NCI-H510A treated with DMSO at 0.1 percent for 48 hours (cell line): ENCODE measurements at regions not wholly inside any gene's neighbourhood (a gene's known extent, or its start where the extent isn't known, plus 50 kb on each side); places are given as distances from the start of the nearest gene placed in this dataset.
"Not testable (repeated sequence)": the region's sequence is repeated elsewhere in the genome, so short reads cannot be mapped to it uniquely, and the experiment has no call there.

ENCODE experiments used
- DNase-seq: peaks from one replicate; lab custom pipeline; 2025; lab: John Stamatoyannopoulos, UW

DNA sequence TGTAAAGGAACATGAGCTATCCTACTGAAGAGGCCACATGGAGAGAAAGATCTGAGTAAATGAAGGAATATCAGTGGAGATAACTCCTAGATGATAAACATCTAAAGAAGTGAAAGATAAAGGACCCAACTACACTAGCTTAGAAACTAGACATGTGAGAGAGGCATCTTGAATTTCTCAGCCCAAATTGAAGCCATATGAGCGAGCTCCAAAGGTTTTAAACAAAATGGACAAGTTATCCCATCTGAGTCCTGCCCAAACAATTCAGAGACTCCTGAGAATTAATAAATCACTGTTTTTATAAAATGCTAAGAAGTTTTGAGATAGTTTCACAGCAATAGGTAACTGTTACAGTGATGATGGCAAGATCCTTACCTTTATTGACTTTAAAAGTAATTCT, 438.9 kb downstream of the NAV3 start:
- DNase-seq = no peak

DNA sequence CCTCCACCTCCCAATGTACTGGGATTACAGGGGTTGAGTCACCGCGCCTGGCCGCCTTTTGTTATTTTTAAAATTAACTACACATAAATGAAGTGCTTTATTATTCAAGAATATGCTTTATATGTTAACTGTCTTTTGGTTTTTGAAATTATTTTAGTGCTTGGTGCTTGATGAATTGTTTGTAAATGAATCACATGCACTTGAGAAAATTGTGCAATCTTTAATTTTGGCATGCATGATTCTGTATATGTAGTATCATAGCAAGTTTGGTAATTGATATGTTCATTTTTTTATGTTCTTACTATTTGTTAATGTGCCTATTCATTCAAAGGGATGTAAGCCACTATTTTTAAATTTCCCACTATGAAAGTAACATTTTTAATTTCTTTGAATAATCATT, 440.9 kb downstream of the NAV3 start:
- no peak for DNase-seq

DNA sequence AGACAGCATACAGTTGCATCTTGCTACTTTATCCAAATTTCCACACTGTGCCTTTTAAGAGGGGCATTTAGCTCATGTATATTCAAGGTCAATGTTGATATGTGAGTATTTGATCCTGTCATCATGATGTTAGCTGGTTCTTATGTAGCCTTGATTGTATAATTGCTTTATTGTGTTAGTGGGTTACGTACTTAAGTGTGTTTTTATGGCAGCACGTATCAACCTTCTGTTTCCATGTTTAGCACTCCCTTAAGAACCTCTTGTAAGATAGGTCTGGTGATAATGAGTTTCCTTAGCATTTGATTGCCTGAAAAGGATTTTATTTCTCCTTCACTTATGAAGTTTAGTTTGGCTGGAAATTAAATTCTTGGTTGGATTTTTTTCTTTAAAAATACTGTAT, 445.2 kb downstream of the NAV3 start:
- DNase-seq = no peak

DNA sequence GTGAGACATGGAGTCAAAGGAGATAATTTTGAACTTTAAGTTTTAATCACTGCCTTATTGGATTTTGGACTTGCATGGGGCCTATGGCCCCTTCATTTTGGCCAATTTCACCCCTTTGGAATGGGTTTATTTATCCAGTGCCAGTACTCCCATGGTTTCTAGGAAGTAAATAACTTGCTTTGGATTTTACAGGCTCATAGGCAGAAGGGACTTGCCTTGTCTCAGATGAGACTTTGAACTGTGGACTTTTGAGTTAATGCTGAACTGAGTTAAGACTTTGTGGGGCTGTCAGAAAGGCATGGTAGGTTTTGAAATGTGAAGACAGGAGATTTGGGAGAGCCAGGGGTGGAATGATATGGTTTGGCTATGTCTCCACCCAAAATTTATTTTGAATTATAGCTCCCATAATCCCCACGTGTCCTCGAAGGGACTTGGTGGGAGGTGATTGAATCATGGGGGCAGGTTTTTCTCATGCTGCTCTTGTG, 448.1 kb downstream of the NAV3 start:
- no peak for DNase-seq

DNA sequence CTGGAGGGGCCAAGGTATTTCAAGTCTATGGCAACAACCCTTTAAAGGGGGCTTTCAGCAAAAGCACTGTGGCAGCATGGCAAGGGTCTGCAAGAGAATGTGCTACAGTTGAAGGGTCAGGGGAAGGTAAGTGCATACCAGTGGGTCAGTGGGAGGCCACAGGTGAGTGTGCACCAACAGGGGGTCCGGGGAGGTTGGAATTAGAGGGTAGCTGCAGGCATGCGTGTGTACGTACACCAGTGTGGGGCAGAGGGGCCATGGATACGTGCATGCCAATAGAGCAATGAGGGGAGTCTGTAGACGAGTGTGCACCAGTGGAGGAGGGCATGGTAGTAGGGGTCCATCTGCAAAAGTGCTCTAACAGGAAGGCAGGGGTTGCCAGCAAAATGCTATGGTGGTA, 448.9 kb downstream of the NAV3 start:
- DNase-seq = no peak

DNA sequence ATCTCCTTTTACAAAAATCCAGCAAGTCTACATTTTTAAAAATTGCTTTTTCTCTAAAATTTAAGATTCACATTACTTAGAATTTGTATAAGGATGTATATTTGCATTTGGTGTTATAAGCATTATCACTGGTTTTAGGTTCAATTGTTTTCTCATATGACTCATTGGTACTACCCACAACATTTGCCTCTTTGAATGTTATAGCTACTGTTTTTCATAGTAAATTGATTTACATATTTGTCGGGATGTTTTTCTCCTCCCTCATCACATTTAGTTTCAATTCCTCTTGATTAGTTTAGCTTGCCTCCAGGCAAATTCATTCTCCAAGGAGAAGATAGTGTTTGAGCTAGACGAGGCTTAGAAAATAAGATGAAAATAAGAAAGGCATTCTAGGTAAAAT, 450.4 kb downstream of the NAV3 start:
- not testable (repeated sequence) for DNase-seq

DNA sequence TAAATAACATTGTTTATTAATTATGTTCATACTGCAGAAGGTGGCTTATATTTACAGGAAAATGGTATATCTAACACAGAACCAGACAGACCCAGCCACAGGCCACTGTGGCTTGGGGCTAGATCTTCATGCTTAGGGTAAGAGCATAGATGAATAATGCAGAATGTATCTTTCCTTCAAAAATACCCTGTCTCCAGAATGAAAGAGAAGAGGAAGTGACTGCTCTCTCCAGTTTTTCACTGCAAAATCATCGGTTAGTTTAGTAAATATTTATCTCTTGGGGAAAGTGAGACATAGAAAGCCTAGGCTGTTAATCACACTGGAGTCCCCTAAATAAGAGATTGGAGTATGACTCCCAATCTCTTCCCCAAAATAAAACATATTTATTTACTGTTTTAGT, 453.7 kb downstream of the NAV3 start:
- no peak for DNase-seq

DNA sequence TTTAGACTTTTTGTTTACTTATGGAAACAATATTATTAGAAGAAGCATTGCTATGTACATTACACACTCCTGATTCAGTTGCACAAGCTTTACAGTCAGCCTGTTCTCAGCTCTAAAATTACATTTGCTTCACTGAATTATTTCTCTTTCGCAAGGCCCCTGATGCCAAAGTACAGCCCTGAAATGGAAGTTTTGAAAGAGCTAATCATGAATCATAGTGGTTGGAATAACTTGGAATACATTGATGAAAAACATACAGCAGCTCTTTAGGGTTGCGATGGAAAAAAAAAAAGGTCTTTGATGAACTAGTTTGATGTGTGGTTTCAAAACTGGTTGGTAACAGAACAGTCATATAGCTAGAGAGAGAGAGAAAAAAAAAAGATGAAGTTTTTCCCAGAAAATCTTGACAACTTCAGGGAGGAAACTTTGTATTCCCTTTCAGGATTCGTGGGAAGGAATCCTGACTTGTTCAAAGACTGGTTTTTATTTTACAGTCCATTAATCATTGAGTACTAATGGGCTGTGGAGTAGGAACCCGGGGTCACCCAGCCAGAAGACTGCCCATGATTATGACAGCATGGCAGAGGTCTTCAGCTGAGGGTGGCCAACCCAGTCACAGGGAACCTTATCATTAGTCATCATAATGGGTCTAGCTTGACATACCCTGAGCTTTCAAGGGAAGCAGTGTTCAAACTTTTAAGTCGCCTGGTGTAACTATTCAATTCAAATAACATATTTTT, 460.1 kb downstream of the NAV3 start:
- DNase-seq = no peak

DNA sequence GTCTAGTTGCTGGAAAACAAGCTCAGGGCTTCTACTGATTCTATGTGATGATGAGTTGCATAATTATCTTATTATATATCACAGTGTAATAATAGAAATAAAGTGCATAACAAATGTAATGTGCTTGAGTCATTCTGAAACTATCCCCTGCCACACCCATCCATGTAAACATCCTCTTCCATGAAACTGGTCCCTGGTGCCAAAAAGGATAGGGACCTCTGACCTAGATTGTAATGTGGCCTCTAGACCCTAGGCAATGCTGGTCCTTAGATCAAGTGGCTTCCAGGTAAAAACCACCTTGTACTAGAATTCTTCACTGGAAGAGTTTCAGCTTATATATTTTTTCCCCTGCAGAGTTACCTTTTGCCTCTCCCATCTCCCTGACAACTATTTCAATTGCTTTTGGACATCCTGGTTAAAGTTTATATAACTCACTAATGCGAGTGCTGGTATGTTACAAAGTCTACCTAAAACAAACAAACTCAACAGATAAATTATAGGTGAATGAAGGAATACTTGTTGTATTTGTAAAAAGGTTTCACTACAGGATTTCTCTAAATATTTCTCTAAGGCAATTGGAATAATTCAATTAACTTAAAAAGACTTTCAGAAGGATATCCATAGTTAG, 462.5 kb downstream of the NAV3 start:
- DNase-seq = no peak

DNA sequence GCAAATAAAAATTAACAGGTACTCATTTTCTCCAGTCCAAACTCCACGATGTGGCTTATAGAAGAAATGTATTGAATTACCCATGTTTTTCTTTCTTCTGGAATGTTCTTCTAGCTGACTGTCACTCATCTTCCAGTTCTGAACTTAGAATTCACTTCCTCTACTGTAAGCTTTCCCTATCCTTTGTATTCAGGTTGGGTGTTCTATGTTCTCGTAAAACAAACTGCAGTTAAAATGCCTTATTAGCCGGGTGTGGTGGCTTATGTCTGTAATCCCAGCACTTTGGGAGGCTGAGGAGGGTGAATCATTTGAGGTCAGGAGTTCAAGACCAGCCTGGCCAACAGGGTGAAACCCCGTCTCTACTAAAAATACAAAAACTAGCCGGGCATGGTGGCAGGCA, 470.6 kb downstream of the NAV3 start:
- not testable (repeated sequence) for DNase-seq

DNA sequence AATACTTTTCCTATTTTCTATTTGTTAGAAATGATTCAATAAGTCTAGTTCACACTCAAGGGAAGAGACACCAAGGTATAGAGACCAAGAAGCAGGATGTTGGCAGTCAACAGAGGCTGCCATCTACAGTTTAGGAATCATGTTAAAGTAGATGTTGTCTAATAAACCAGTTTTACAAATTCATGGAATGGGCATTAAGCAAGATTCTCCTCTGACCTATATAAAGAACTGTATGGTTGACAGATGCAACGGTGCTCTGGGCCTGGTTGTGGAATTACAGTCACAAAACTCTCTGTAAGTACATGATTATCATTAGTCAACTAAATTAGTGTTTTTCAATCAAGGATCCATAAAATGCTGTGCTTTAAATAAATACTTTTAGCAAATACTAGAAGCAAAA, 475.1 kb downstream of the NAV3 start:
- no peak for DNase-seq

DNA sequence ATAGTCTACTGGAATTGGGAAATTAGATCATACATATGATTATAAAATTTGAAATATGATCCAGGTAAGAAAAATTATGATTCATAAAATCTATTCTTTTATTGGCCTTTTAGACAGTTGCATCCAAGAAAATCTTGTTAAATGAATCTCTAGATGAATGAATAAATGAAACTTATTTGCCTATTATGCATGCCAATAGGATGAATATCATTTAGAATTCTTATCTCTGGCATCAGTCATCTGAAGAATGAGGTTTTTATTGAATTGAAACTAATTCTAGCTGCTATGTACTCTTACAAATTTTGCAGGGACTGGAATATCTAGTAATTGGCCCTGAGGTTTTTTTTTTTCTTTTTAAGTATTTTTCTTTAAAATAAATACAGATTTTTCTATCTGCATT, 475.5 kb downstream of the NAV3 start:
- DNase-seq = no peak

DNA sequence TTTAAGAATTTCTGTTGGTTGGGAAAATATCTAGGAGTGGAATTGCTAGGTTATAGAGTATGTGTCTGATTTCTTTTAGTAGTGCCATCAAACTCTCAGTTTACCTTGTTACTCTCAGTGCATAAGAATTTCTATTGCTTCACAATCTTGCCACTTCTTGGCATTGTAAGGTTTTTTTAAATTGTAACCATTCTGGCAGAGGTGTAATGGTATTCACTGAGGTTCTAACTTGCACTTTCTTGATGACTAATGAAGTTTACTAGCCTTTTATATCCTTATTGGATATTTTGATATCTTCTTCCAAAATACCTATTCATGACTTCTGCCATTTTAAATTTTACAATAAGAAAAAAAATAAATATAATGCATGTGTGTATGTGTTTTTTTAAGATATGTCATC, 478.0 kb downstream of the NAV3 start:
- no peak for DNase-seq

DNA sequence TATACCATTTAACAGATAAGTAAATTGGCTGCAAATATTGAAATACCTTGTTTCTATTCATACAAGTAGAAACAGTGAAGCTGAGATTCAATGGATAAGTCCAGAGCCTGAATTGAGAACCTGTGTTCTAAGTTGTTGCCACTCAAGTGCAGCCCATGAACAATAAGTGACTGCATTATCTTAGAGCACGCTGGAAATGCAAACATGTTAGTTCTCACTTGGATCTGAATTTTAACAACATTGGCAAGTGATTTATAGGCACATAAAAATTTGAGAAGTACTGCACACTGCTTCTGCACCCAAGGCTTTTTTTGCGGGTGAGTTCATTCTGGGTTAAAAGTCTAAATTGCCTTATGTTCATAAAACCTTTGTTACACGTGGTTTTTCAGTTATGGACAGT, 484.3 kb downstream of the NAV3 start:
- DNase-seq = peak; percentile 27

DNA sequence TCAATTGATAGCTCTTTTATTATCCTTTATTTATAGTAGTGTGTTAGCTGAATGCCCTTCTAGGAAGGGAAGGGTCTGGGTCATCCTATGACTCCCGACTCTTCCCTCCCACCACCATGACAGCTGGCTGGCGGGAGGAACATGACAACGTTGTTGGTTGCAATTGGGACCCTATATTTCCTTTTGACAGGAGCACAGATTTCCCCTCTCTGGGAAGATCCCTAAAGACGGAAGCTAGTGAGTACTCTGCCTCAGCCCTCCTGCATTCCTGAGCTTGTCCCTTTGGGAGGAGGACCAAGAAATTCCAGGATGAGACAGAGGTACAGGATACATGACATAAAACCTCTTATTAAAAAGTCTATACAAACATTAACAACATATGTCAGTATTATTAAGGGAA, 485.4 kb downstream of the NAV3 start:
- no peak for DNase-seq

DNA sequence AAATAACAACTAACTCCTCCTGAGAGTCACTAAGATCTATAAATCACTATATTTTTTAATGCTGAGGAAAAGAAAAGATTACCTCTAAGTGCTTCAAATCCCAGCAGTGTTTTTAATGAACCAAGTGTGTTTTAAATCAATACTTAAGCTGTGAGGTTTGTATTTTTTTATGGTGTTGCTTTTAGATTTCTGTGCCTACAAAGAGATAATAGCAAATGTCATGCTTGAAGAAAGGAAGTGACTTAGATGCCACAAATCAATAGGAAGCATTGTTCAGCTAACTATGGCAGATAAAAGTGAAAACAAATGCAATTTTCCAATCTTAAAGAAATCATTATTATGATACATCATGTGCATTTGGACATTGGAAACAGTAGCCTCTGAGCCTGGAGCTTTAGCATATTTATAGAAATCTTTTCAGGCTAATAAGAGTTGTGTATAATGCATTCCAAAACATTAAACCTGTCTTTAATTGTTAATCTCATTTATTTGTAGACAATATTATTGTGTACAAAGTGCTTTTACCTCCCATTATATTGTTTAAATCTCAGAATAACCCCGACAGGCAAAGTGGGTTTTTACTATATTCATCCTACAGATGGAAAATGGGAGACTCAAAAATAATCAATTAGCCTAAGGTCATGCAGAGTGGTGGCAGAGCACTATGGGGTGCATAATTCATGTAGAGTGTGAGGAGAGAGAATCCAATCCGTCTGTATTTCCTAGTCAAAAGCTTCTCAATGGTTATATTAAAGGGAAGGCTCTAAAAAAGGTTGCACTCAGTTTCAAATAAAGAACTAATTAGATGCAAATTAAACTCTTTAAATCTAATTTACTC, 486.2 kb downstream of the NAV3 start:
- DNase-seq = no peak

DNA sequence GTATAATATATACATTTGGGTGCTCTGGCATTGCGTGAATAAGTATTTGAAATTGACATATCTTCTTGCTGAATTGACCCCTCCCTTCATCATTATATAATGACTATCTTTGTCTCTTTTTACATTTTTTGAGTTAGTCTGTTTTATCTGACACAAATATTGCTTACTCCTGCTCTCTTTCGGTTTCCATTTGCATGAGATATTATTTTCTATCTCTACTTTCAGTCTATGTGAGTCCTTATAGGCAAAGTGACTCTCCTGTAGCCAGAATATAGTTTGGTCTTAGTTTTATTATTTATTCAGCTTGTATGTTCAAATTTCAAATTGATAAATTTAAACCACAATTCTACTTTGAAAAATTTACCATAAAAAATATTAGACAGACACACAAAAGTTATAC, 491.0 kb downstream of the NAV3 start:
- DNase-seq = no peak

DNA sequence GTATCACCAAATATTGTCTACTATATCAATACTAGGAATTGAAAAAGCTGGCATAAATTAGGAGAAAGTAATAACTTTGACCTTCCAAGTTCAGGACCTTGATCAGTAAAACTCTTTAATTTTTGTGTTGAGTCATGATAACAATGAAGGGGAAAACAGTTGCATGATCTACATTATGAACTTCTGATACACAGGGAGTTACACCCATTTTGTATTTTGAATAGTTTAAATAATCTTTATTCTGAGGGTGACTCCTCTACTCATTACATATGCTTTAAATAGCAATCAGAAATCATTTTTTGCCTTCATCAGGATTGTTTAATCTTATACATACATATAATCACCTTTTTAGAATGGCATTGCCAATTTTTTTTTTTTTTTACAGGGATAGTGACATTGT, 492.5 kb downstream of the NAV3 start:
- no peak for DNase-seq

DNA sequence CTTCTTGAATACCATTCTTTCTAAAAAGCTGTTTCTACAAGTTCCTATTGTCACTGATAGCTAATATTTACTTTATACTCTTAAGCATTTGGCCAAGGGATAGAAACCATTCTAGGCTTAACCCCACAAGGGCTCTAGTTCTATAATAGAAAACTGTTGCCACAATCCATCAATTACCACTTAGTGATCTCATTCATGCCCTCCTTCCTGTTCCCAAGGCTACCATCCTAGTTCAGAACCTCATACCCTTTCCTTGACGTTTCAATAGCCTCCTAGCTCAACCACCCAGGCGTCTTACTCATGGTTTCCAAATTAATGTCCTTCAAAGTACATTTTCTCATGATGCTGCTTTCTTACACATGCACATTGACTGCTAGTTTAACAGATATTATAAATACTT, 493.5 kb downstream of the NAV3 start:
- peak; percentile 16 for DNase-seq

DNA sequence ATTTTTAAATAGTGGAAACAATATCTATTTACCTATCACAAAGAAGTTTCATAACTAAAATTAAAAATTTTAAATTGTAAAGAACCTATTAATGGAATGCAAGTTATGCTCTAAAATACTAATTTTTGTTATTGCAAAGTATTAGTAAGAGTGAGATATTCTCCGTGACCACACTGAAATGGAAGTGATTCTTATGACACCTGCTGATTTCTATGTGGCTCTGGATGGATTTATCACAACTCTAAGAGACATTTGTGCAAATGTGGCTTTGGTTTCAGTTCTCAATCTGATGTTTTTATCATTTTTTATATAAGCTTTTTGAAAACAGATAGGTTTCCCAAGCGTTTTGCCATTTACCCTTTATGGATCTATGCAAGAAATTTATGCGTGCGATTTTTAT, 497.8 kb downstream of the NAV3 start:
- no peak for DNase-seq

DNA sequence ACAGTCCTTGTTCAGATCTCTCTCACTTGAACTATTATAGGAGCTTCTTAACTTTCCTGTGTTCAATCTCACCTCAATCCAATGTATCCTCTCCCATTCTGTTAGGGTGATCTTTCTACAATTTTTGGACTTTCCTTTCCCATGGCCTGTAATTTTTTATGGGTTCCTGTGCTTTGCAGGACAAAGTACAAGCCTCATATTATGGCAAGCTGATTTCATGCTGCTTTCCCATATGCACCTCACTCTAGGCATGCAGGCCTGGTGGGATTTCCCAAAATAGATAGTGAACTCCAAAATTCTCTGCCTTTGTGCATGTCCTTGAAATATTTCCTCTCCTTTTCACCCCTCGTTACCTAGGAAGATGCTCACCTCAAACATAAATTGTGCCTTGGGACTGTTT, 499.4 kb downstream of the NAV3 start:
- DNase-seq = no peak

DNA sequence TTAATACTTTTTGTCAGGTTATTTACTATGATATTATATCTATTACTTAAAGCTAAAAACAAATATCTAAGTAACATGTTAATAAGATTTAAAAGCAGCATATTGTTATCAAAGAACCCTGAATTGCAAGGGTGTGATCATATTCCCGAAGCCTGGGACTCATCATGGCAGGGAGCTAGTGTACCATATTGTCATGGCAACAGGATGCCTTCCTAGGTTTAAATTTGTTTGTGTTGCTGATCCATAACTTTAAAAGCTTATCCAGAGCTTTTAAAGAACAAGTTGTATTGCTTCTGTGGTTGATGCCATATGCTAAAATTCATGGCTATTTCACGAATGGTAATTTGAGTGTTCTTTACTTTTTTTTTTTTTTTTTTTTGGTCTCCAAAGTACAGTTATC, 500.5 kb downstream of the NAV3 start:
- peak; percentile 27 for DNase-seq

DNA sequence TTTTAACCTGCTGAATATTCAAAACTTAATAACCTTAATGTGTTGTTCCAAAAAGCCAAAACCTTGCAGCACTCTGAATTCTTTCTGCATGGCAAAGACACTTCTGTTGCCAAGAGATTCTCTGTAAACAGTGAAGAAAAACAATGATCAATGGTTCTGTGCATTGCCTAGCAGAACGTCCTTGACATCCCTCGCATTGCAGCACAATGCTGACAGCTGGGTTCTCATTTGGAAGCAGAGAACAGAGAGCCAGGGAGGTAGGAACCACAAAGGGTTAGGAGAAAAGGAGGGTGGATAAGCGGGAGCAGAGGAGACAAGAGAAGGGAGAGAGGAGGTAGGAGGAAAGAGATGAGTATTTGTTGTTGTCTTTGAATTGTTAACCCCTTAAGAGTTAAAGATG, 501.1 kb downstream of the NAV3 start:
- peak; percentile 70 for DNase-seq
